ENCODE measurements at regions not wholly inside any gene's neighbourhood (a gene's known extent, or its start where the extent isn't known, plus 50 kb on each side); places are given as distances from the start of the nearest gene placed in this dataset.
"Not testable (repeated sequence)": the region's sequence is repeated elsewhere in the genome, so short reads cannot be mapped to it uniquely, and the experiment has no call there.

DNA sequence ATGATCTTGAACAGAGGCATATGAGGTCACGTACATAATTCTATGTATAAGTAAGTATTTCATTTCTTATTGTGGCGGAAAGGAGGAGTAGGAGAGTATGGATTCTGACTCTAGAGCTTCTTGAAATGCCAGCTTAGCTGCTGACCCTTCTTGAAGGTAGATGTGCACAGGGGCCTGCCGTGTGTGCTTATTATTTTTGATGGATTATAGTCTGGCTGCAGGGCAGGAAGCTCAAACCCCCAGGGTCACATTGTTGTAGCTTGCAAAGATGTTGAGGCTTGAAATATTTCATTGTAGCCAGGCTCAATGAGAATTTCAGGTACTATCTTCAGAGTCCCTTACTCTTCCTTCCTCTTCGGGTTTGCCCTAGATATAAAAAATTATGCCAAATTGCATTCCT is 418.8 kb downstream of the OLFM4 start:
- H3K4me1 ChIP-seq: no peaks in the 10 kb centered on the region
- no peaks in the 10 kb centered on the region for H3K27me3 ChIP-seq
- WGBS, 2 donors: 74 to 83% methylated on average over 4 of the region's 4 CpGs
- no peak for DNase-seq (ENCODE audit: low spot score in 2 of 2)
- no peak overlapping the region for H3K4me3 ChIP-seq
- H3K9me3 ChIP-seq: peaks cover 0 to 17% (median 2%) of the 10 kb centered on the region in 4 donors
- H3K36me3 ChIP-seq: no peaks in the 10 kb centered on the region
- no peak overlapping the region for H3K27ac ChIP-seq
- TF ChIP-seq, protein P1, sequence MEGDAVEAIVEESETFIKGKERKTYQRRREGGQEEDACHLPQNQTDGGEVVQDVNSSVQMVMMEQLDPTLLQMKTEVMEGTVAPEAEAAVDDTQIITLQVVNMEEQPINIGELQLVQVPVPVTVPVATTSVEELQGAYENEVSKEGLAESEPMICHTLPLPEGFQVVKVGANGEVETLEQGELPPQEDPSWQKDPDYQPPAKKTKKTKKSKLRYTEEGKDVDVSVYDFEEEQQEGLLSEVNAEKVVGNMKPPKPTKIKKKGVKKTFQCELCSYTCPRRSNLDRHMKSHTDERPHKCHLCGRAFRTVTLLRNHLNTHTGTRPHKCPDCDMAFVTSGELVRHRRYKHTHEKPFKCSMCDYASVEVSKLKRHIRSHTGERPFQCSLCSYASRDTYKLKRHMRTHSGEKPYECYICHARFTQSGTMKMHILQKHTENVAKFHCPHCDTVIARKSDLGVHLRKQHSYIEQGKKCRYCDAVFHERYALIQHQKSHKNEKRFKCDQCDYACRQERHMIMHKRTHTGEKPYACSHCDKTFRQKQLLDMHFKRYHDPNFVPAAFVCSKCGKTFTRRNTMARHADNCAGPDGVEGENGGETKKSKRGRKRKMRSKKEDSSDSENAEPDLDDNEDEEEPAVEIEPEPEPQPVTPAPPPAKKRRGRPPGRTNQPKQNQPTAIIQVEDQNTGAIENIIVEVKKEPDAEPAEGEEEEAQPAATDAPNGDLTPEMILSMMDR (IDR thresholded peaks at IDR 0.05): no peak
- TF ChIP-seq EP300 (IDR thresholded peaks at IDR 0.05): no peak

DNA sequence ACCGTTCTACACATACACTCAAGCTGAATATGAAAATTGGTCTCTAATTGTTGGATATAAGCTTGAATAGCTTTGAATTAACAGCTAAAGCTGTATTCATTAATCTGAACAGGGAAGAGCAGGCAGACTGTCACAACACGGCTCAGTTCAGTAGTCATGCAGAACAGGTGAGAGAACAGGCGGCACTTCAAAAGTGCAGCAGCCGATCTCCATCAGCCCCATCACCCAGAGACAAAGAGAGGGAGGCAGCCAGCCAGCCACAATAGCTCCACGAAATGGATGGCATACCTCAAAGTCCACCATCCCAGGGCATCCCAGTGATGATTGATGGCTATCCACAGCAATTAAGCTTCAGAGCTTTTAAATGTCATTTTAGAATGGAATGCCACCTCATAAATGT is 419.2 kb downstream of the OLFM4 start:
- no peaks in the 10 kb centered on the region for H3K27me3 ChIP-seq
- no peaks in the 10 kb centered on the region for H3K4me1 ChIP-seq
- TF ChIP-seq POLR2A (IDR thresholded peaks at IDR 0.05) (no peak), EP300 (IDR thresholded peaks at IDR 0.05) (no peak)
- TF ChIP-seq, protein P1 (IDR thresholded peaks at IDR 0.05): no peak
- no peak overlapping the region for H3K27ac ChIP-seq
- peaks cover 0 to 17% (median 2%) of the 10 kb centered on the region in 4 donors for H3K9me3 ChIP-seq
- no peak for DNase-seq (ENCODE audit: low spot score in 2 of 2)
- H3K36me3 ChIP-seq: no peaks in the 10 kb centered on the region
- WGBS, 2 donors: 68 to 73% methylated on average over 5 of the region's 5 CpGs
- no peak overlapping the region for H3K4me3 ChIP-seq

GRCh38 chr13:53452263-53452808 is 423.7 kb downstream of the OLFM4 start:
- H3K27ac ChIP-seq; H3K27me3 ChIP-seq; DNase-seq (ENCODE audit: low spot score in 2 of 2); H3K4me1 ChIP-seq; H3K4me3 ChIP-seq; H3K36me3 ChIP-seq: not testable (repeated sequence)
- H3K9me3 ChIP-seq: peaks cover 0 to 17% (median 2%) of the 10 kb centered on the region in 4 donors
- 95 to 97% methylated on average over 16 to 28 of the region's 29 CpGs for WGBS, 2 donors

GRCh38 chr13:53460796-53461195 is 432.2 kb downstream of the OLFM4 start:
- Histone ChIP-seq H3K9me3 (no peaks in the 10 kb centered on the region), H3K4me1 (no peaks in the 10 kb centered on the region), H3K27ac (no peak overlapping the region), H3K4me3 (no peak overlapping the region), H3K27me3 (no peaks in the 10 kb centered on the region), H3K36me3 (no peaks in the 10 kb centered on the region)
- 43 to 50% methylated on average over 1 of the region's 1 CpG for WGBS, 2 donors
- TF ChIP-seq POLR2A (IDR thresholded peaks at IDR 0.05) (no peak), EP300 (IDR thresholded peaks at IDR 0.05) (no peak)
- TF ChIP-seq, protein P1 (IDR thresholded peaks at IDR 0.05): no peak
- no peak for DNase-seq (ENCODE audit: low spot score in 2 of 2)

DNA sequence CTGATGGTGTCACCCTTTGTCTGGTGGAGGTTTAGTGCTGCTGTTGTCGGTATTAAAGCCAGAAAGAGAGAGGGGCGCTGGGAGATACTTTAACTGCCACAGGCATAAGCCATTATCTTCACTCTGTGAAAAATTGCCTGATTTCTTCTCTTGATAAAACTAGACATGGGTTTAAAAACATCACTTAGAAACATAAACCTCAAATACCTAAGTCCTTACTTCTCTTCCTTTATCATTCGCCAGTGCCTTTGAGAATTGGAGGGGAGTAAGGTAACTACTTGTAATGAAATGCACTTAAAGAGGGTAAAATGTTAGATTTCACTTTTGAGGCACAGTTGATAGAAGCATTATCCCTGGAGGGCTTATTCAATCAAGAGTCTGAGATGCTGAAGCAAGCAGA is 434.5 kb downstream of the OLFM4 start:
- no peaks in the 10 kb centered on the region for H3K4me1 ChIP-seq
- WGBS, 2 donors: 78 to 81% methylated on average over 3 of the region's 3 CpGs
- TF ChIP-seq, protein P1 (IDR thresholded peaks at IDR 0.05): no peak
- no peak for TF ChIP-seq POLR2A (IDR thresholded peaks at IDR 0.05)
- no peak for TF ChIP-seq EP300 (IDR thresholded peaks at IDR 0.05)

DNA sequence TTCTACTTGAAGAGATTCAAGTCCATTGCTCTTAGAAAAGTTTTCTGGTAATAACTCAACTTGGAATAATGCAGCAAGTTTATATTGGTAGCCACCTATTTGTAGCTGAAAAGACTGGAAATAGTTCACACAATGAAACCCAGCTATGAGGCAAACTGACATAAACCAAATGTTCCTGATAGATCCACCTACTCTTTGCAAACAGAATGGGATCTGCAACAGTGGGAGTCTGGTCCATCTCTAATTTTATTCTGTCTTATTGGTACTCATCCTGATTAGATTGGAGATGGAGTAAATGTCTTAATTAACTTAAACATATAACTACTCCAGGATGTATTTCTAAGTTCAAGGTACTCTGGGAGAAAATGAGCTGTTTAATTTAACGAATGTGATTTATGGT is 438.0 kb downstream of the OLFM4 start:
- Histone ChIP-seq H3K36me3 (no peaks in the 10 kb centered on the region), H3K9me3 (no peaks in the 10 kb centered on the region), H3K27me3 (no peaks in the 10 kb centered on the region), H3K27ac (no peak overlapping the region), H3K4me3 (no peak overlapping the region), H3K4me1 (no peaks in the 10 kb centered on the region)
- WGBS, 2 donors: 95 to 96% methylated on average over 1 of the region's 1 CpG
- no peak for TF ChIP-seq EP300 (IDR thresholded peaks at IDR 0.05)
- DNase-seq (ENCODE audit: low spot score in 2 of 2): no peak

More for the DNA sequence above, 434.5 kb downstream of the OLFM4 start:
- Histone ChIP-seq H3K4me3 (no peak overlapping the region), H3K9me3 (no peaks in the 10 kb centered on the region), H3K27ac (no peak overlapping the region), H3K36me3 (no peaks in the 10 kb centered on the region), H3K27me3 (no peaks in the 10 kb centered on the region)
- DNase-seq (ENCODE audit: low spot score in 2 of 2): no peak

Data from tibial nerve (tissue), 4 donors.